ENCODE measurements at regions not wholly inside any gene's neighbourhood (a gene's known extent, or its start where the extent isn't known, plus 50 kb on each side); places are given as distances from the start of the nearest gene placed in this dataset.

DNA sequence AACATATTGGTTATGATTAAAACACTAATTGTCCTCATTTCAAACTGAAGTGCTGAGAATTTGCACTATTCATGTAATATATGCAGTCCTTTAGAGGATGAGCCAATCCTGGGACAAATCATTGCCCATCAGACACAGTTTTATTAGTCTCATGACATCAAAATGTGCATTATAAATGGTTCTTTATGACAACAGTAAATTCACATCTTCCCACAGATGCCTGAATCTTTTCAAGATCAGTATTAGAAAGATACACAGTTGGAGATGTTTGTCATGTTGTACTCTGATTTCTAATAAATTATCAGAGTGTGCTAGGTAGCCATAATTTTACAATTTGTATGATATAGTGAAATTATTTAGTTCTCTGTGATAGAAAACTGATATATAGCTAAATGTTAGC is 813.5 kb downstream of the FAM181B start:
- TF ChIP-seq POLR2A (IDR thresholded peaks at IDR 0.05) = no peak
- TF ChIP-seq, protein P1, sequence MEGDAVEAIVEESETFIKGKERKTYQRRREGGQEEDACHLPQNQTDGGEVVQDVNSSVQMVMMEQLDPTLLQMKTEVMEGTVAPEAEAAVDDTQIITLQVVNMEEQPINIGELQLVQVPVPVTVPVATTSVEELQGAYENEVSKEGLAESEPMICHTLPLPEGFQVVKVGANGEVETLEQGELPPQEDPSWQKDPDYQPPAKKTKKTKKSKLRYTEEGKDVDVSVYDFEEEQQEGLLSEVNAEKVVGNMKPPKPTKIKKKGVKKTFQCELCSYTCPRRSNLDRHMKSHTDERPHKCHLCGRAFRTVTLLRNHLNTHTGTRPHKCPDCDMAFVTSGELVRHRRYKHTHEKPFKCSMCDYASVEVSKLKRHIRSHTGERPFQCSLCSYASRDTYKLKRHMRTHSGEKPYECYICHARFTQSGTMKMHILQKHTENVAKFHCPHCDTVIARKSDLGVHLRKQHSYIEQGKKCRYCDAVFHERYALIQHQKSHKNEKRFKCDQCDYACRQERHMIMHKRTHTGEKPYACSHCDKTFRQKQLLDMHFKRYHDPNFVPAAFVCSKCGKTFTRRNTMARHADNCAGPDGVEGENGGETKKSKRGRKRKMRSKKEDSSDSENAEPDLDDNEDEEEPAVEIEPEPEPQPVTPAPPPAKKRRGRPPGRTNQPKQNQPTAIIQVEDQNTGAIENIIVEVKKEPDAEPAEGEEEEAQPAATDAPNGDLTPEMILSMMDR (IDR thresholded peaks at IDR 0.05) = no peak

All from adrenal gland (tissue), 5 donors.